ENCODE measurements at regions not wholly inside any gene's neighbourhood (a gene's known extent, or its start where the extent isn't known, plus 50 kb on each side); places are given as distances from the start of the nearest gene placed in this dataset.
"Not testable (repeated sequence)": the region's sequence is repeated elsewhere in the genome, so short reads cannot be mapped to it uniquely, and the experiment has no call there.

- H3K9ac ChIP-seq (ENCODE audit: low read length) = no peak overlapping the region
- H3K4me3 ChIP-seq (ENCODE audit: low read length) = no peak overlapping the region
- H3K27me3 ChIP-seq (ENCODE audit: low read length) = no peaks in the 10 kb centered on the region
- H3K4me1 ChIP-seq (ENCODE audit: low read length) = no peaks in the 10 kb centered on the region
- H3K4me2 ChIP-seq (ENCODE audit: low read depth, low read length, poor library complexity, severe bottlenecking) = no peak overlapping the region
- no peak overlapping the region for H3K27ac ChIP-seq (ENCODE audit: low read length)
- no peaks in the 10 kb centered on the region for H3K79me2 ChIP-seq (ENCODE audit: low read length)
- no peaks in the 10 kb centered on the region for H3K36me3 ChIP-seq (ENCODE audit: insufficient read depth, low read length)
- no peak for DNase-seq
- H4K20me1 ChIP-seq (ENCODE audit: insufficient read depth, low read depth, low read length) = no peaks in the 10 kb centered on the region
- H3K9me3 ChIP-seq (ENCODE audit: low read length) = no peaks in the 10 kb centered on the region
- H2AFZ ChIP-seq (ENCODE audit: low read length) = no peak overlapping the region
- no peaks in the 10 kb centered on the region for H3K9me2 ChIP-seq (replicated peaks; ENCODE audit: insufficient read depth, low read length)
These were observed 166.7 kb downstream of the CDC14C start for GRCh38 chr7:49091089-49091488.

- Histone ChIP-seq H3K27ac (ENCODE audit: low read length) (no peak overlapping the region), H3K36me3 (ENCODE audit: insufficient read depth, low read length) (no peaks in the 10 kb centered on the region), H3K27me3 (ENCODE audit: low read length) (no peaks in the 10 kb centered on the region), H2AFZ (ENCODE audit: low read length) (no peak overlapping the region), H3K4me1 (ENCODE audit: low read length) (no peaks in the 10 kb centered on the region), H4K20me1 (ENCODE audit: insufficient read depth, low read depth, low read length) (no peaks in the 10 kb centered on the region), H3K9ac (ENCODE audit: low read length) (no peak overlapping the region), H3K4me3 (ENCODE audit: low read length) (no peak overlapping the region), H3K9me3 (ENCODE audit: low read length) (no peaks in the 10 kb centered on the region), H3K4me2 (ENCODE audit: low read depth, low read length, poor library complexity, severe bottlenecking) (no peak overlapping the region), H3K9me2 (replicated peaks; ENCODE audit: insufficient read depth, low read length) (no peaks in the 10 kb centered on the region), H3K79me2 (ENCODE audit: low read length) (no peaks in the 10 kb centered on the region)
- DNase-seq = no peak
These were observed 167.2 kb downstream of the CDC14C start for GRCh38 chr7:49091519-49091918.

- Histone ChIP-seq H3K4me2 (ENCODE audit: low read depth, low read length, poor library complexity, severe bottlenecking) (no peak overlapping the region), H3K36me3 (ENCODE audit: insufficient read depth, low read length) (no peaks in the 10 kb centered on the region), H3K9me3 (ENCODE audit: low read length) (no peaks in the 10 kb centered on the region), H3K79me2 (ENCODE audit: low read length) (no peaks in the 10 kb centered on the region), H3K9me2 (replicated peaks; ENCODE audit: insufficient read depth, low read length) (no peaks in the 10 kb centered on the region), H4K20me1 (ENCODE audit: insufficient read depth, low read depth, low read length) (no peaks in the 10 kb centered on the region), H3K4me3 (ENCODE audit: low read length) (no peak overlapping the region), H3K27me3 (ENCODE audit: low read length) (no peaks in the 10 kb centered on the region), H3K9ac (ENCODE audit: low read length) (no peak overlapping the region), H3K4me1 (ENCODE audit: low read length) (no peaks in the 10 kb centered on the region), H2AFZ (ENCODE audit: low read length) (no peak overlapping the region), H3K27ac (ENCODE audit: low read length) (no peak overlapping the region)
- no peak for DNase-seq
These were observed 168.9 kb downstream of the CDC14C start for GRCh38 chr7:49093218-49093617.

GRCh38 chr7:49094866-49095265 is 170.5 kb downstream of the CDC14C start:
- Histone ChIP-seq H3K9me2 (replicated peaks; ENCODE audit: insufficient read depth, low read length) (no peaks in the 10 kb centered on the region), H3K4me2 (ENCODE audit: low read depth, low read length, poor library complexity, severe bottlenecking) (no peak overlapping the region), H3K9ac (ENCODE audit: low read length) (no peak overlapping the region), H3K4me3 (ENCODE audit: low read length) (no peak overlapping the region), H3K9me3 (ENCODE audit: low read length) (no peaks in the 10 kb centered on the region), H2AFZ (ENCODE audit: low read length) (no peak overlapping the region), H3K27ac (ENCODE audit: low read length) (no peak overlapping the region), H3K79me2 (ENCODE audit: low read length) (no peaks in the 10 kb centered on the region), H3K36me3 (ENCODE audit: insufficient read depth, low read length) (no peaks in the 10 kb centered on the region), H3K4me1 (ENCODE audit: low read length) (no peaks in the 10 kb centered on the region), H4K20me1 (ENCODE audit: insufficient read depth, low read depth, low read length) (no peaks in the 10 kb centered on the region), H3K27me3 (ENCODE audit: low read length) (no peaks in the 10 kb centered on the region)
- DNase-seq = no peak

- H3K9me2 ChIP-seq (replicated peaks; ENCODE audit: insufficient read depth, low read length) = no peaks in the 10 kb centered on the region
- no peak overlapping the region for H3K27ac ChIP-seq (ENCODE audit: low read length)
- no peak overlapping the region for H3K4me3 ChIP-seq (ENCODE audit: low read length)
- no peaks in the 10 kb centered on the region for H4K20me1 ChIP-seq (ENCODE audit: insufficient read depth, low read depth, low read length)
- peak; percentile 57 for DNase-seq
- H3K4me2 ChIP-seq (ENCODE audit: low read depth, low read length, poor library complexity, severe bottlenecking) = no peak overlapping the region
- H2AFZ ChIP-seq (ENCODE audit: low read length) = no peak overlapping the region
- H3K79me2 ChIP-seq (ENCODE audit: low read length) = no peaks in the 10 kb centered on the region
- H3K4me1 ChIP-seq (ENCODE audit: low read length) = no peaks in the 10 kb centered on the region
- H3K27me3 ChIP-seq (ENCODE audit: low read length) = no peaks in the 10 kb centered on the region
- no peaks in the 10 kb centered on the region for H3K9me3 ChIP-seq (ENCODE audit: low read length)
- no peak overlapping the region for H3K9ac ChIP-seq (ENCODE audit: low read length)
- H3K36me3 ChIP-seq (ENCODE audit: insufficient read depth, low read length) = no peaks in the 10 kb centered on the region
These were observed 175.4 kb downstream of the CDC14C start for GRCh38 chr7:49099587-49100326.

GRCh38 chr7:49100908-49101740 is 176.8 kb downstream of the CDC14C start:
- not testable (repeated sequence) for H3K4me2 ChIP-seq (ENCODE audit: low read depth, low read length, poor library complexity, severe bottlenecking); H3K4me1 ChIP-seq (ENCODE audit: low read length); H4K20me1 ChIP-seq (ENCODE audit: insufficient read depth, low read depth, low read length); H3K27me3 ChIP-seq (ENCODE audit: low read length); H3K9me3 ChIP-seq (ENCODE audit: low read length); H3K79me2 ChIP-seq (ENCODE audit: low read length); H3K9me2 ChIP-seq (replicated peaks; ENCODE audit: insufficient read depth, low read length); H2AFZ ChIP-seq (ENCODE audit: low read length); H3K27ac ChIP-seq (ENCODE audit: low read length); H3K9ac ChIP-seq (ENCODE audit: low read length); DNase-seq; H3K36me3 ChIP-seq (ENCODE audit: insufficient read depth, low read length); H3K4me3 ChIP-seq (ENCODE audit: low read length)

GRCh38 chr7:49102411-49102810 is 178.1 kb downstream of the CDC14C start:
- no peak overlapping the region for H3K9ac ChIP-seq (ENCODE audit: low read length)
- H3K4me3 ChIP-seq (ENCODE audit: low read length) = no peak overlapping the region
- H3K79me2 ChIP-seq (ENCODE audit: low read length) = no peaks in the 10 kb centered on the region
- H2AFZ ChIP-seq (ENCODE audit: low read length) = no peak overlapping the region
- no peaks in the 10 kb centered on the region for H3K4me1 ChIP-seq (ENCODE audit: low read length)
- no peaks in the 10 kb centered on the region for H3K9me2 ChIP-seq (replicated peaks; ENCODE audit: insufficient read depth, low read length)
- H3K27ac ChIP-seq (ENCODE audit: low read length) = no peak overlapping the region
- H4K20me1 ChIP-seq (ENCODE audit: insufficient read depth, low read depth, low read length) = no peaks in the 10 kb centered on the region
- H3K27me3 ChIP-seq (ENCODE audit: low read length) = no peaks in the 10 kb centered on the region
- DNase-seq = no peak
- no peaks in the 10 kb centered on the region for H3K9me3 ChIP-seq (ENCODE audit: low read length)
- no peak overlapping the region for H3K4me2 ChIP-seq (ENCODE audit: low read depth, low read length, poor library complexity, severe bottlenecking)
- H3K36me3 ChIP-seq (ENCODE audit: insufficient read depth, low read length) = no peaks in the 10 kb centered on the region

GRCh38 chr7:49111706-49112105 is 187.4 kb downstream of the CDC14C start:
- Histone ChIP-seq H3K27me3 (ENCODE audit: low read length) (no peaks in the 10 kb centered on the region), H3K27ac (ENCODE audit: low read length) (no peak overlapping the region), H4K20me1 (ENCODE audit: insufficient read depth, low read depth, low read length) (no peaks in the 10 kb centered on the region), H3K9ac (ENCODE audit: low read length) (no peak overlapping the region), H3K36me3 (ENCODE audit: insufficient read depth, low read length) (no peaks in the 10 kb centered on the region), H3K9me2 (replicated peaks; ENCODE audit: insufficient read depth, low read length) (no peaks in the 10 kb centered on the region), H3K79me2 (ENCODE audit: low read length) (no peaks in the 10 kb centered on the region), H3K9me3 (ENCODE audit: low read length) (no peaks in the 10 kb centered on the region), H2AFZ (ENCODE audit: low read length) (no peak overlapping the region), H3K4me3 (ENCODE audit: low read length) (no peak overlapping the region), H3K4me1 (ENCODE audit: low read length) (no peaks in the 10 kb centered on the region), H3K4me2 (ENCODE audit: low read depth, low read length, poor library complexity, severe bottlenecking) (no peak overlapping the region)
- DNase-seq = no peak
